Upper lobe of left lung (tissue), 4 donors: ENCODE measurements at regions not wholly inside any gene's neighbourhood (a gene's known extent, or its start where the extent isn't known, plus 50 kb on each side); places are given as distances from the start of the nearest gene placed in this dataset.

Source experiments
- CTCF ChIP-seq, 6 experiments: fragments of 450-650 bp in 4 of 6; fragments of 200-600 bp in 2 of 6; sonication (generic) in 2 of 6; IDR thresholded peaks; one replicate each; pipeline ENCODE4 v1.5.1; 2016 to 2019; ENCODE audit warnings: antibody characterized with exemption in 6 of 6
- POLR2A ChIP-seq, 4 donors: fragments of 450-650 bp; IDR thresholded peaks; one replicate each; pipeline ENCODE4 v1.5.1; 2016 to 2017; ENCODE audit warnings: antibody characterized with exemption in 4 of 4, mild to moderate bottlenecking in 2 of 4

DNA sequence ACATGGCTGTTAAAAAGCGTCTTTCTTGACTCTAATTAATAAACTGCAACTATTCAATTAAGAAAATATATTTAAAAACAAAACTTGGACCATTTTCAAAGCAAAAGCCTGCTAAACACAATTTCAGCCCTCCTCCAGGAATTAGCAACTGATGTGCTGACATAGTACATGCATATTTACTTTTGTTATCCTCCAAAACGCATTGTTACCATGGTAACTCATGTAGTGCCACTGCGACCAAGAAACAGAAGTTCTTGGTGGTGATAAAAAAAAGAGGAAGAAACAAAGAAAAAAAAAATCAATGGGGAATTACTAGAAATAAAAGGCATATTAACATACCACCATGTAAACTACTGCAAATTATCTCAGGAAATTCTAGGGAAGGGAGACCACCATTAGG, 793.4 kb upstream of the CDH8 start:
- no peak for TF ChIP-seq CTCF (IDR thresholded peaks at IDR 0.05)
- no peak for TF ChIP-seq POLR2A (IDR thresholded peaks at IDR 0.05)
